GM23248 (cell line): ENCODE measurements at regions not wholly inside any gene's neighbourhood (a gene's known extent, or its start where the extent isn't known, plus 50 kb on each side); places are given as distances from the start of the nearest gene placed in this dataset.

ENCODE experiments used
- DNase-seq: peaks from one replicate; pipeline ENCODE4 v3.0.0-alpha.2; 2015
- H2AFZ ChIP-seq: fragments of 200-600 bp; sonication (generic); 2 replicates; pipeline ENCODE4 v1.6.1; 2016; ENCODE audit warnings: antibody characterized with exemption
- H3F3A ChIP-seq: fragments of 200-600 bp; sonication (generic); 2 replicates; pipeline ENCODE4 v1.6.1; 2016; ENCODE audit warnings: mild to moderate bottlenecking, antibody characterized with exemption, mixed run types; ENCODE audit not compliant: insufficient read depth
- H3K27ac ChIP-seq: fragments of 200-600 bp; sonication (generic); 2 replicates; pipeline ENCODE4 v1.5.1; 2016; ENCODE audit warnings: mild to moderate bottlenecking
- H3K27me3 ChIP-seq: fragments of 200-600 bp; sonication (generic); replicated peaks from 2 replicates; pipeline ENCODE4 v1.6.1; 2016; ENCODE audit warnings: mild to moderate bottlenecking; ENCODE audit not compliant: insufficient read depth
- H3K36me3 ChIP-seq: fragments of 200-600 bp; sonication (generic); 2 replicates; pipeline ENCODE4 v1.6.1; 2016; ENCODE audit warnings: low read depth, mild to moderate bottlenecking
- H3K4me1 ChIP-seq: fragments of 200-600 bp; sonication (generic); 2 replicates; pipeline ENCODE4 v1.6.1; 2016; ENCODE audit warnings: mild to moderate bottlenecking; ENCODE audit not compliant: insufficient read depth
- H3K4me2 ChIP-seq: fragments of 200-600 bp; sonication (generic); one replicate; pipeline ENCODE4 v1.6.1; 2016; ENCODE audit warnings: mild to moderate bottlenecking; ENCODE audit not compliant: unreplicated experiment
- H3K4me3 ChIP-seq: fragments of 200-600 bp; sonication (generic); 2 replicates; pipeline ENCODE4 v1.5.1; 2016; ENCODE audit warnings: mild to moderate bottlenecking
- H3K79me2 ChIP-seq: fragments of 200-600 bp; sonication (generic); 2 replicates; pipeline ENCODE4 v1.6.1; 2016; ENCODE audit warnings: mild to moderate bottlenecking; ENCODE audit not compliant: insufficient read depth
- H3K9ac ChIP-seq: fragments of 200-600 bp; sonication (generic); 2 replicates; pipeline ENCODE4 v1.6.1; 2016; ENCODE audit warnings: mild to moderate bottlenecking
- H3K9me2 ChIP-seq: fragments of 200-600 bp; sonication (generic); 2 replicates; pipeline ENCODE4 v1.6.1; 2016; ENCODE audit warnings: mixed run types, mild to moderate bottlenecking, moderate library complexity; ENCODE audit not compliant: insufficient read depth
- H3K9me3 ChIP-seq: fragments of 200-600 bp; sonication (generic); one replicate; pipeline ENCODE4 v1.6.1; 2017; ENCODE audit warnings: low read depth
- H4K20me1 ChIP-seq: fragments of 200-600 bp; sonication (generic); 2 replicates; pipeline ENCODE4 v1.6.0; 2016; ENCODE audit not compliant: insufficient read depth
- EZH2 ChIP-seq: fragments of 200-600 bp; sonication (generic); IDR thresholded peaks from 2 replicates; pipeline ENCODE4 v1.6.1; 2018; ENCODE audit warnings: antibody characterized with exemption, mild to moderate bottlenecking; ENCODE audit not compliant: insufficient read depth, poor library complexity, severe bottlenecking
- EZH2phosphoT487 ChIP-seq: fragments of 200-600 bp; sonication (generic); IDR thresholded peaks from 2 replicates; pipeline ENCODE4 v1.6.1; 2018; ENCODE audit warnings: antibody characterized with exemption, moderate library complexity, mild to moderate bottlenecking, low read depth; ENCODE audit not compliant: insufficient read depth
- WGBS, 2 experiments: methylation state at CpG; one replicate each; pipeline ENCODE4 v1.1.6; 2015 to 2017; ENCODE audit warnings: low lambda C conversion rate in 2 of 2, low coverage in 1 of 2; ENCODE audit errors: missing lambda C conversion rate in 2 of 2; 5-methylcytosine and 5-hydroxymethylcytosine counted together
- in situ Hi-C: fragments of 300-500 bp; cut with MboI; formaldehyde crosslinking; loops from 2 replicates; pipeline ENCODE4 v1.15.0; 2020

- Histone ChIP-seq H3K9me2 (no peaks in the 10 kb centered on the region), H3K4me2 (peak overlapping the region; percentile 53), H3F3A (peaks cover 18% of the 10 kb centered on the region), H3K79me2 (no peaks in the 10 kb centered on the region), H3K27me3 (no peaks in the 10 kb centered on the region), H2AFZ (peak overlapping the region; percentile 86), H3K4me1 (peaks cover 34% of the 10 kb centered on the region), H3K9me3 (no peaks in the 10 kb centered on the region), H3K36me3 (no peaks in the 10 kb centered on the region), H3K4me3 (peak overlapping the region; percentile 35; the same call in 1 of the 2 replicates), H3K9ac (peak overlapping the region; percentile 39), H4K20me1 (no peaks in the 10 kb centered on the region), H3K27ac (peak overlapping the region; percentile 93)
- DNase-seq = no peak
- TF ChIP-seq EZH2phosphoT487 = no peak
- TF ChIP-seq EZH2 = no peak
- in situ Hi-C loops = no loop called here
- 83 to 89% methylated on average over 5 of the region's 5 CpGs for WGBS, 2 experiments
Measured at GRCh38 chr3:105958237-105959000, 89.6 kb upstream of the CBLB start.

GRCh38 chr3:105959851-105960250 is 91.0 kb upstream of the CBLB start:
- peaks cover 18% of the 10 kb centered on the region for H3F3A ChIP-seq
- no peaks in the 10 kb centered on the region for H3K79me2 ChIP-seq
- DNase-seq = no peak
- H4K20me1 ChIP-seq = no peaks in the 10 kb centered on the region
- no peaks in the 10 kb centered on the region for H3K9me2 ChIP-seq
- no peaks in the 10 kb centered on the region for H3K9me3 ChIP-seq
- H2AFZ ChIP-seq = no peak overlapping the region
- in situ Hi-C loops = no loop called here
- H3K27me3 ChIP-seq = no peaks in the 10 kb centered on the region
- no peak overlapping the region for H3K9ac ChIP-seq
- no peak for TF ChIP-seq EZH2phosphoT487
- TF ChIP-seq EZH2 = no peak
- H3K4me1 ChIP-seq = peaks cover 32% of the 10 kb centered on the region
- H3K4me2 ChIP-seq = no peak overlapping the region
- H3K27ac ChIP-seq = no peak overlapping the region
- WGBS, 2 experiments = 78% methylated on average over 3 of the region's 3 CpGs
- H3K36me3 ChIP-seq = no peaks in the 10 kb centered on the region
- no peak overlapping the region for H3K4me3 ChIP-seq

GRCh38 chr3:105960381-105960780 is 91.6 kb upstream of the CBLB start:
- Histone ChIP-seq H3K27ac (no peak overlapping the region), H3K4me2 (no peak overlapping the region), H3K4me3 (no peak overlapping the region), H3K27me3 (no peaks in the 10 kb centered on the region), H3K9ac (no peak overlapping the region), H3K9me3 (no peaks in the 10 kb centered on the region), H3K36me3 (no peaks in the 10 kb centered on the region), H3K4me1 (peaks cover 33% of the 10 kb centered on the region), H3K9me2 (no peaks in the 10 kb centered on the region), H3K79me2 (no peaks in the 10 kb centered on the region), H3F3A (peaks cover 18% of the 10 kb centered on the region), H4K20me1 (no peaks in the 10 kb centered on the region), H2AFZ (no peak overlapping the region)
- no peak for DNase-seq
- 94 to 97% methylated on average over 5 of the region's 5 CpGs for WGBS, 2 experiments
- TF ChIP-seq EZH2phosphoT487 = no peak
- TF ChIP-seq EZH2 = no peak
- in situ Hi-C loops = no loop called here

- peaks cover 12% of the 10 kb centered on the region; the same call in 1 of the 2 replicates for H3F3A ChIP-seq
- no peak overlapping the region for H3K27ac ChIP-seq
- H3K9me2 ChIP-seq = no peaks in the 10 kb centered on the region
- no peak overlapping the region for H3K9ac ChIP-seq
- no peak overlapping the region for H3K4me2 ChIP-seq
- in situ Hi-C loops = no loop called here
- no peaks in the 10 kb centered on the region for H3K27me3 ChIP-seq
- no peaks in the 10 kb centered on the region for H3K79me2 ChIP-seq
- 89 to 98% methylated on average over 1 of the region's 1 CpG for WGBS, 2 experiments
- H2AFZ ChIP-seq = no peak overlapping the region
- no peaks in the 10 kb centered on the region for H3K9me3 ChIP-seq
- H3K4me3 ChIP-seq = no peak overlapping the region
- TF ChIP-seq EZH2phosphoT487 = no peak
- no peak for TF ChIP-seq EZH2
- peaks cover 14% of the 10 kb centered on the region for H3K4me1 ChIP-seq
- no peaks in the 10 kb centered on the region for H3K36me3 ChIP-seq
- no peak for DNase-seq
- no peaks in the 10 kb centered on the region for H4K20me1 ChIP-seq
Measured at GRCh38 chr3:105963161-105963560, 94.3 kb upstream of the CBLB start.

GRCh38 chr3:105965384-105965783 is 96.6 kb upstream of the CBLB start:
- Histone ChIP-seq H3K9ac (no peak overlapping the region), H3K27ac (peak overlapping the region; percentile 39), H3K4me3 (no peak overlapping the region), H4K20me1 (no peaks in the 10 kb centered on the region), H3K4me1 (peaks cover 11% of the 10 kb centered on the region), H3K36me3 (no peaks in the 10 kb centered on the region), H3K79me2 (no peaks in the 10 kb centered on the region), H3K4me2 (peak overlapping the region; percentile 22), H3K9me3 (no peaks in the 10 kb centered on the region), H3F3A (peaks cover 5% of the 10 kb centered on the region; the same call in 1 of the 2 replicates), H3K27me3 (no peaks in the 10 kb centered on the region), H2AFZ (peak overlapping the region; percentile 58), H3K9me2 (no peaks in the 10 kb centered on the region)
- in situ Hi-C loops = no loop called here
- peak; percentile 55 for DNase-seq
- TF ChIP-seq EZH2 = no peak
- TF ChIP-seq EZH2phosphoT487 = no peak
- 13 to 17% methylated on average over 3 of the region's 3 CpGs for WGBS, 2 experiments
